ENCODE measurements at regions not wholly inside any gene's neighbourhood (a gene's known extent, or its start where the extent isn't known, plus 50 kb on each side); places are given as distances from the start of the nearest gene placed in this dataset.

GRCh38 chr7:156448918-156449317, 191.7 kb upstream of the RNF32 start:
- Mint-ChIP-seq H3K4me3 (ENCODE audit: low read depth, unreplicated experiment) (no peak overlapping the region), H3K36me3 (ENCODE audit: insufficient read depth, unreplicated experiment) (no peaks in the 10 kb centered on the region), H3K27ac (ENCODE audit: unreplicated experiment) (no peak overlapping the region), H3K27me3 (ENCODE audit: unreplicated experiment) (peaks cover 4% of the 10 kb centered on the region), H3K4me1 (ENCODE audit: low read depth, unreplicated experiment) (no peaks in the 10 kb centered on the region), H3K9me3 (ENCODE audit: low read depth, unreplicated experiment) (no peaks in the 10 kb centered on the region)
- no peak for TF ChIP-seq CTCF (IDR thresholded peaks at IDR 0.05; ENCODE audit: unreplicated experiment)
- intact Hi-C loops (cut with micrococcal nuclease; ENCODE audit: unreplicated experiment): no loop called here
- CTCF ChIA-PET: no interaction called here
- BruUV-seq (replicated peaks): no TSS peak
- DNase-seq: no peak

- intact Hi-C loops (cut with micrococcal nuclease; ENCODE audit: unreplicated experiment): no loop called here
- DNase-seq: no peak
- Mint-ChIP-seq H3K4me1 (ENCODE audit: low read depth, unreplicated experiment) (no peaks in the 10 kb centered on the region), H3K9me3 (ENCODE audit: low read depth, unreplicated experiment) (no peaks in the 10 kb centered on the region), H3K27ac (ENCODE audit: unreplicated experiment) (no peak overlapping the region), H3K36me3 (ENCODE audit: insufficient read depth, unreplicated experiment) (no peaks in the 10 kb centered on the region), H3K4me3 (ENCODE audit: low read depth, unreplicated experiment) (no peak overlapping the region), H3K27me3 (ENCODE audit: unreplicated experiment) (peaks cover 23% of the 10 kb centered on the region)
- no TSS peak for BruUV-seq (replicated peaks)
- CTCF ChIA-PET: no interaction called here
- TF ChIP-seq CTCF (IDR thresholded peaks at IDR 0.05; ENCODE audit: unreplicated experiment): no peak
These were observed 193.6 kb upstream of the RNF32 start for GRCh38 chr7:156446990-156447389.

GRCh38 chr7:156445997-156446761, 194.4 kb upstream of the RNF32 start:
- Mint-ChIP-seq H3K4me1 (ENCODE audit: low read depth, unreplicated experiment) (no peaks in the 10 kb centered on the region), H3K36me3 (ENCODE audit: insufficient read depth, unreplicated experiment) (no peaks in the 10 kb centered on the region), H3K27me3 (ENCODE audit: unreplicated experiment) (peaks cover 29% of the 10 kb centered on the region), H3K4me3 (ENCODE audit: low read depth, unreplicated experiment) (no peak overlapping the region), H3K27ac (ENCODE audit: unreplicated experiment) (no peak overlapping the region), H3K9me3 (ENCODE audit: low read depth, unreplicated experiment) (no peaks in the 10 kb centered on the region)
- CTCF ChIA-PET: no interaction called here
- no peak for DNase-seq
- TF ChIP-seq CTCF (IDR thresholded peaks at IDR 0.05; ENCODE audit: unreplicated experiment): no peak
- no TSS peak for BruUV-seq (replicated peaks)
- intact Hi-C loops (cut with micrococcal nuclease; ENCODE audit: unreplicated experiment): no loop called here

- no peaks in the 10 kb centered on the region for H3K36me3 Mint-ChIP-seq (ENCODE audit: insufficient read depth, unreplicated experiment)
- CTCF ChIA-PET: no interaction called here
- H3K4me3 Mint-ChIP-seq (ENCODE audit: low read depth, unreplicated experiment): no peak overlapping the region
- H3K9me3 Mint-ChIP-seq (ENCODE audit: low read depth, unreplicated experiment): no peaks in the 10 kb centered on the region
- no peak for TF ChIP-seq CTCF (IDR thresholded peaks at IDR 0.05; ENCODE audit: unreplicated experiment)
- peaks cover 47% of the 10 kb centered on the region for H3K27me3 Mint-ChIP-seq (ENCODE audit: unreplicated experiment)
- H3K4me1 Mint-ChIP-seq (ENCODE audit: low read depth, unreplicated experiment): no peaks in the 10 kb centered on the region
- no peak for DNase-seq
- H3K27ac Mint-ChIP-seq (ENCODE audit: unreplicated experiment): no peak overlapping the region
- intact Hi-C loops (cut with micrococcal nuclease; ENCODE audit: unreplicated experiment): no loop called here
- no TSS peak for BruUV-seq (replicated peaks)
These were observed 198.1 kb upstream of the RNF32 start for GRCh38 chr7:156442516-156442915.
